Mammary epithelial cell (primary cell): ENCODE measurements at regions not wholly inside any gene's neighbourhood (a gene's known extent, or its start where the extent isn't known, plus 50 kb on each side); places are given as distances from the start of the nearest gene placed in this dataset.
"Not testable (repeated sequence)": the region's sequence is repeated elsewhere in the genome, so short reads cannot be mapped to it uniquely, and the experiment has no call there.

Experiments
- EZH2 ChIP-seq: IDR thresholded peaks from 2 replicates; pipeline ENCODE4 v1.6.1; 2012; ENCODE audit warnings: low read length, inconsistent platforms, borderline replicate concordance
- TF ChIP-seq, protein P1 (sequence below), 2 donors: IDR thresholded peaks in 1 of 2; conservative IDR thresholded peaks in 1 of 2; 2 replicates each; pipeline ENCODE4 v1.5.1; 2011 to 2012; ENCODE audit warnings: inconsistent platforms in 2 of 2, low read length in 2 of 2, mild to moderate bottlenecking in 2 of 2, control low read depth in 1 of 2, low read depth in 1 of 2; ENCODE audit not compliant: insufficient read depth in 1 of 2; ENCODE audit errors: extremely low read depth in 1 of 2

DNA sequence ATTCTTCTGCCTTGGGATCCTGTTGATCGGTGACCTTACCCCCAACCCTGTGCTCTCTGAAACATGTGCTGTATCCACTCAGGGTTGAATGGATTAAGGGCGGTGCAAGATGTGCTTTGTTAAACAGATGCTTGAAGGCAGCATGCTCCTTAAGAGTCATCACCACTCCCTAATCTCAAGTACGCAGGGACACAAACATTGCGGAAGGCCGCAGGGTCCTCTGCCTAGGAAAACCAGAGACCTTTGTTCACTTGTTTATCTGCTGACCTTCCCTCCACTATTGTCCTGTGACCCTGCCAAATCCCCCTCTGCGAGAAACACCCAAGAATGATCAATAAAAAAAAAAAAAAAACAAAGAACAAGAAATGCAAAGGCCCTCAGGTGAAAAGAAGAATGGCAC is 126.1 kb upstream of the RAP1B start:
- TF ChIP-seq, protein P1, sequence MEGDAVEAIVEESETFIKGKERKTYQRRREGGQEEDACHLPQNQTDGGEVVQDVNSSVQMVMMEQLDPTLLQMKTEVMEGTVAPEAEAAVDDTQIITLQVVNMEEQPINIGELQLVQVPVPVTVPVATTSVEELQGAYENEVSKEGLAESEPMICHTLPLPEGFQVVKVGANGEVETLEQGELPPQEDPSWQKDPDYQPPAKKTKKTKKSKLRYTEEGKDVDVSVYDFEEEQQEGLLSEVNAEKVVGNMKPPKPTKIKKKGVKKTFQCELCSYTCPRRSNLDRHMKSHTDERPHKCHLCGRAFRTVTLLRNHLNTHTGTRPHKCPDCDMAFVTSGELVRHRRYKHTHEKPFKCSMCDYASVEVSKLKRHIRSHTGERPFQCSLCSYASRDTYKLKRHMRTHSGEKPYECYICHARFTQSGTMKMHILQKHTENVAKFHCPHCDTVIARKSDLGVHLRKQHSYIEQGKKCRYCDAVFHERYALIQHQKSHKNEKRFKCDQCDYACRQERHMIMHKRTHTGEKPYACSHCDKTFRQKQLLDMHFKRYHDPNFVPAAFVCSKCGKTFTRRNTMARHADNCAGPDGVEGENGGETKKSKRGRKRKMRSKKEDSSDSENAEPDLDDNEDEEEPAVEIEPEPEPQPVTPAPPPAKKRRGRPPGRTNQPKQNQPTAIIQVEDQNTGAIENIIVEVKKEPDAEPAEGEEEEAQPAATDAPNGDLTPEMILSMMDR (conservative IDR thresholded peaks at IDR 0.05 in 1 of 2, IDR thresholded peaks at IDR 0.05 in 1 of 2; ENCODE audit: extremely low read depth in 1 of 2, insufficient read depth in 1 of 2, low read depth in 1 of 2, low read length in 2 of 2) = not testable (repeated sequence)
- TF ChIP-seq EZH2 = not testable (repeated sequence)
